Iris pigment epithelial cell (primary cell): ENCODE measurements at regions not wholly inside any gene's neighbourhood (a gene's known extent, or its start where the extent isn't known, plus 50 kb on each side); places are given as distances from the start of the nearest gene placed in this dataset.
"Not testable (repeated sequence)": the region's sequence is repeated elsewhere in the genome, so short reads cannot be mapped to it uniquely, and the experiment has no call there.

Source experiments
- DNase-seq: peaks from one replicate; pipeline ENCODE4 v3.0.0-alpha.2; 2011; ENCODE audit warnings: low read depth

DNA sequence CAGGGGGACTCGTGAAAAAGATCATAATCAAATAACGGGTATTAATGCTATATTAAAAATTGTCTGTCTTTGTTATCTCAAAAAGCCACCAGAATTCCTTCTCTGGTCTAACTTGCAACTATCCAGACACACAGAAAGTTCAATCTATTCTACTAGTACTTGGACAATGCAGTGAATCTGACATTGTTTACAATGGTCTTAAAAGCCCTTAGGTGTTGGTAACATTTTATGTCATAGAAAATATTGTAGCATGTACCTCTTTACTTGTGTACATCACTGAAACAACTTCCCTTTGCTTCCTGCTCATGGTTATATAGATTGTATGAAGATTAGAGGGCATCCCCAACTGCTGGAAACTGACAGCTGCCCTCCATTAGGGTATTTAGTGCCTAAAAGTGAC, 71.1 kb upstream of the PPP3CA start:
- DNase-seq = no peak

DNA sequence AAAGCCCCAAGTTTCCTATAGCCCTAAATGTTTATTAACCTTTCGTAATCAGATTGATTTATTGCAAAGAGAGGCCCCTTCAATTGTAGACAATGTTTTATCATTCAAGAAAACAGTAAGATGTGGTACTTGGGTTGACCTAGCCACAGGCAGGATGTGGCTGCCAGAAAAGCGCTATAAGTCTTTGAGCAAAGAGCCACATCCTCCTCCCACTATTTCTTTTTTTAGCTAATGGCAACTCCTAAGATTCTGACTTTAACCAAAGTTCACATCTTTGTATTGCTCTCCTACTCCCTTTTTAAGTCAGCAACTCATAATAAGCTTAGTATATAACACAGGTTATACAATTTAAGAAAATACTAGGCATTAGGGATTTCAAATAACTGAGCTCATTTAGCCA, 70.7 kb upstream of the PPP3CA start:
- no peak for DNase-seq

DNA sequence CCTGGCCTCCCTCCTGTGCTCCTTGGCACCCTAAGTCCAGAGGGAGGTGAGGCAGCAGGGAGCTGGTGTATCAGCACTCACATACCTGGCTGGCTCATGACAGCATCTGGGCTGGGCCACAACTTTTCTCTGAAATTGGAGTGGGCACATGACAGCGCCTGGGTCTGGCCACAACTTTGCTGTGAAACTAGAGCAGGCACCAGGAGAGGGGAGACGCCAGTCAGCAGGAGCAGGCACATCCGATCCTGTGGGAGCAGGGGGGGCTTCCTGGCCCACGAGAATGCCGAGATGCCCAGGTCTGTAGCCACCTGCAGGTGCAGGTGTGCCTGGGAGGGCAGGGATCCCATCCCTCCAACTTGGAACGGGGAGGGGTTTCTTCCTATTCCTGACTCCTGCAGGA, 69.7 kb upstream of the PPP3CA start:
- no peak for DNase-seq

DNA sequence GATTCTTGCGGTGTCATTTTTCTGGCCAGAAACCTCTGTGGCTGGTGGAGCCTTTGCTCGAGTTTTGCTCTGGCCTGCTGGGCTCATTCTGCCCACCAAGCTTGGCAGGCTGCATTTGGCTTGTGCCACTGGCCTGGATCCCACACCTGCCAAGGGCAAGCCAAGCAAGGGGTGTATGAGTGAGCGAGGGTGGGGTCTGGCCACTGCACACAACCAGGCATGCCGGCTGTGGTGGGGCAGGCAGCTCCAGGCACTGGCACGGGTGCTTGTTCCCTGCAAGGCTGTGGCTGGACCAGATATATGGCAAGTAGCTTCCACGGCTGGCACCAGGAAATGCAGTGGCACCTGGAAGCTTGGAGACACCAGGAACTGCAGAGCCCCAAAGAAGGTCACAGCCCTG, 68.6 kb upstream of the PPP3CA start:
- DNase-seq = no peak

DNA sequence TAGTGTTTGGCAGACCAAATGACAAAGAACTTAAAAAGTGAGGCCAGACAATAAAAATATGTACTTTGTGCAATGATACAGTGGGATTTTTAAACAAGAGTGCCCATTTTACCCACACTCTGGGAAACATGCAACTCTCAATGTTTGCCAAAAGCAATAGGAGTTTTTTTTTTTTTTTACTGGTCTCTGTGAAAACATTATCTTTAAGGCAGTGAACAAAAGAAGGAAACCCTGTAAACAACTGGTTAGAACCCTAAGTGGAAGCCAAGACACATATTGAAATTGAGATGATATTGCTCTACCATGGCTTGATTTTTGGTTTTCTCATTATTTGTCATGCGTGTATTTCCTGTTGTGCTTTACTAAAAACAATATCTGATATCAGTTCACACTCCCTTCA, 67.2 kb upstream of the PPP3CA start:
- DNase-seq = no peak

DNA sequence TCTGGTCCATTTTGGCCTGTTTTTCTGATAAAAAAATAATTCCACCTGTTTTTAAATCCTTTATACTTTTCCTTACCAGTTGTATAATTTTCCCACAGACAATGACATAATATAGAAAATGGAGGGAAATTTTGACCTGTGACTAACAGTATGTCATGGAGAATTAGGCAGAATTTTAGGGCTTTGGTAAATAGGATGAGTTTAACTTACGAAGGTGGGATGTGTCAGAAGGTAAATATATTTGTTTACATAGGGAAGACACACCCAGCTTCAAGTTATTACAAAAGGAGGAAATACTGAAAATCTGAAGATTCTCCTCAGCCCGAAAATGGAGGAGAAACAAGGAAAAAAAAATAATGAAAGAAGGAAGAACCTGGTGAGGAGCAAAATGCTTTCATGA, 64.6 kb upstream of the PPP3CA start:
- no peak for DNase-seq

DNA sequence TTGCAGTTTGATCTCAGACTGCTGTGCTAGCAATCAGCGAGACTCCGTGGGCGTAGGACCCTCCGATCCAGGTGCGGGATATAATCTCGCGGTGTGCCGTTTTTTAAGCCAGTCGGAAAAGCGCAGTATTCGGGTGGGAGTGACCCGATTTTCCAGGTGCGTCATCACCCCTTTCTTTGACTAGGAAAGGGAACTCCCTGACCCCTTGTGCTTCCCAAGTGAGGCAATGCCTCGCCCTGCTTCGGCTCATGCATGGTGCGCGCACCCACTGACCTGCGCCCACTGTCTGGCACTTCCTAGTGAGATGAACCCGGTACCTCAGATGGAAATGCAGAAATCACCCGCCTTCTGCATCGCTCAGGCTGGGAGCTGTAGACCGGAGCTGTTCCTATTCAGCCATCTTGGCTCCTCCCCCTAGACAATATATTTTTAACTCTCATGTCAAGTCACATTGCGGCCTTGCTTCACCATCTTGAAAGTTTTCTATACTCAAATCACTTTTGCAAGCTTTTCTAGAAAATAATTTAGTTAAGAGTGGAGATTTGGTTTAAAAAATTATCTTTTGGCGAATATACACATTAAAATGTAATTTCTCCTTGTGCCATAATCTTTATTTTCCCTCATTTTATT, 64.1 kb upstream of the PPP3CA start:
- DNase-seq = not testable (repeated sequence)

DNA sequence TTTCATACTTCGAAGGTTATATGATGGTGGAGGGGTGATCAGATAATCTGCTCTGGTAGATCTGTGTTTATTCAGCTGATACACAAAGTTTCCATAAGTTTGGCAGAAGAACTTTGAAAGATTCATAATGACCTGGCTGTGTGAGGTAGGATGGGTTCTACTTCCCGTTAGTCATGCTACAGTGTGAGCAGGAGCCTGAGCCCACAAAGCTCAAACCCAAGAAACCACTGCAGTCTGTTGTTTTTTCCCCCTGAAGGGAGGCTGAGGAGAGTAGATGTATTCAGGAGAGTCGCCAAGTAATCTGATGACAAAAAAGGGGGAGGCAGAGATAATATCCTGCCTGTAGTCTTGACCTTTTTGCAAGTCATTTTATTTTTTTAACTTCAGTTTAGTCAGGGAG, 52.8 kb upstream of the PPP3CA start:
- peak; percentile 76 for DNase-seq

DNA sequence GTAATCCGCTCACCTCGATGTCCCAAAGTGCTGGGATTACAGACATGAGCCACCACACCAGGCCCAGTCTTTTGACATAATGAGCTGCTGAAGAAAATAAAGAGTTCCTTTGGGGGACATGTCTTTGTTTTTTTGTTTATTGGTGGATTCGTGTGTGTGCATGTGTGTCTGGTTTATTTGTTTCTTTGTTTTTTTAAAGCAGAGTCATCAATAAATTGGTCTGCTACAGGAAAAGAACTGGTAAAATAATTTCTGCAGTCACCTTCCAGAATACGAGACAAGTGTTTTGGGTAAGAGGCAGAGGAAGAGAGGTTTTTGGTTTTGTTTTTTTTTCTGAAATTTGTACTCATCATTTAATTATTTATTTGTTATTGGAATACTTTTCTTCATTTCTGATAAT, 51.5 kb upstream of the PPP3CA start:
- DNase-seq = no peak
